A172 (cell line): ENCODE measurements at regions not wholly inside any gene's neighbourhood (a gene's known extent, or its start where the extent isn't known, plus 50 kb on each side); places are given as distances from the start of the nearest gene placed in this dataset.

Experiments used
- DNase-seq: peaks from one replicate; pipeline ENCODE4 v3.0.0-alpha.2; 2015; ENCODE audit warnings: low spot score

DNA sequence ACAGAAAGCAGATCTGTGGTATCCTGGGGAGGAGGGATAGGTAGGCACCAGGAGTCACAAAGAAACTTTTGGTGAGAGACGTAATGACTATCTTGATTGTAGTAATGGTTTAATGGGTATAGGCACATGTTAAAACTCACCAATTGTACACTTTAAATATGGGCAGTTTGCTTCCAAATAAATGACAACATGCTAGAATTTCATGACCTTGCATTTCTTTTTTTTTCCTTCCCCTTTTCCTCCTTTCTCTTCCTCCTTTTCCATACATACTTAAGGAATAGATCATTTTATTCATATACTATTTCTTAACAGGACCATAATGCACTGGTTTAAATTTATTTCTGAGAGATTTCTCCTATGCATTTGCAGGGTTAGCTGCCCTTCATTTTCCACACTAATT lies 341.8 kb downstream of the TMEM182 start:
- no peak for DNase-seq

DNA sequence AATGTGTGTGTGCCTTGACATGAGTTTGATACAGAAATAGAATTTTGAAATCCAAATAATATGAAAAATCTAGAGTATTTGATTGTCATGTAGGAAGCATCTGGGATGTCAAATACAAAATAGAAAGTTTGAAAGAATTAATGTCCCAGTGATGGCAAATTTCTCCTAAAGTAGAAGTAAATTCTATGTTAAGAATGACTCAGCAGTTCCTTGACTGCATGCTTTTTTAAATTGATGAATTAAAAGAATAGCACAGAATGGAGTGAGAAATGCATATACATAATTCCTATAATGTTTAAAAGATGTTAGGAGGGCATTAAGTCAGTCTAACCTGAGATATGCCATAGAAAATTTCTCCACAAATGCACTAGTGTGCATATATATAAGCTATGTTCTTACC lies 357.5 kb downstream of the TMEM182 start:
- DNase-seq, result no peak

DNA sequence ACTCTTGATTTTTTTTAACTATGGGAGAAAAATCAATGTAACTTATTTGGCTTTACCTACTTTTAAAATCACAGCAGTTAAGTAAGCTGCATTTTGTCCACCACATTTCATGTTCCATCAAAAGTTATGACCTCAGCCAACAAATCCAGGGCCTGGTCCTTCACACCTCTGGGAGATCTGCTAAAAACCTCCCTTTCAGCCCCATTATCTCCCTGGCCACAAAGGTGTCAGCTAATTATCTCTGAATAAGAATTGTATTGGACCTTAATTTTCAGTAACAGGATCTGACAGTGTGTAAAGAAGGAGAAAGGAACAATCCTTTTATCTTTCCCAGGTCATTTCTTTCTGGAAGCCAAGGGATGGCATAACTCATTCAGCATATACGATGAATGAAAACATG lies 359.3 kb downstream of the TMEM182 start:
- no peak for DNase-seq

DNA sequence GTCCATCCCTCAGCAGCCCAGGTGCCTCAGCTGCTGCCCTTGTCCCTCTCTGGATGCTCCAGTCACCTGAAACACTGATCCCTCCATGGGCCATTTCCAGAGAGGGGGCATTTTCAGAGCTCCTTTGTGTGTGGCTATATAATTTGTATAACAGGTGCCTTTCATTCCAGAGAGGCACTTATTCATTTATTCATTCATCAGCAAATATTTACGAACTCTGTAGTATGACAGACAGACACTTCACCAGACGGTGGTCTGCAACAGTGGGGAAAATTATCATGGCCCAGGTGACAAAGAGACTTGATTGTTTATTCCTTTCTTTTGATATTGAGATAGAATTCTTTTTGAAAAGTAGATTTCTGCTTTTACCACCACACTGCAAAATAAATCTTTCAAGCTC lies 361.7 kb downstream of the TMEM182 start:
- no peak for DNase-seq

DNA sequence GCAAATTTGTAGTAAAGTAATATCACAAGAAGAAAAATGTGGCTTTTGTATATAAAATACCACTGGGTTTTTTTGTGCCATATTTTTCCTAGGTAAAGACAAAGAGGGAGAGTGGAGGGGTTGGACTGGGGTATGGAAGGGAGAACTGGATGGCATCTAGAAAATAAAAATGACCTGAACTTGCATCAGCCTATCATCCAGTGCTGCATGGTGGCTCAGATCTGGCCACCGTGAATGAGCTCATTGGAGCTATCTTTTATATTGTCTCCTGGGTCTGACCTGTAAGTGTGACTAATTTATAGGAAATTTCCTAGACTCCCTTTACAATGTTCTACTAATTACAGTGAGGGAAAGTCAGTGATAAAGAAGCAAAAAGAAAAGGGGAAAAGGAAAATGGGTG lies 369.0 kb downstream of the TMEM182 start:
- DNase-seq, result no peak

DNA sequence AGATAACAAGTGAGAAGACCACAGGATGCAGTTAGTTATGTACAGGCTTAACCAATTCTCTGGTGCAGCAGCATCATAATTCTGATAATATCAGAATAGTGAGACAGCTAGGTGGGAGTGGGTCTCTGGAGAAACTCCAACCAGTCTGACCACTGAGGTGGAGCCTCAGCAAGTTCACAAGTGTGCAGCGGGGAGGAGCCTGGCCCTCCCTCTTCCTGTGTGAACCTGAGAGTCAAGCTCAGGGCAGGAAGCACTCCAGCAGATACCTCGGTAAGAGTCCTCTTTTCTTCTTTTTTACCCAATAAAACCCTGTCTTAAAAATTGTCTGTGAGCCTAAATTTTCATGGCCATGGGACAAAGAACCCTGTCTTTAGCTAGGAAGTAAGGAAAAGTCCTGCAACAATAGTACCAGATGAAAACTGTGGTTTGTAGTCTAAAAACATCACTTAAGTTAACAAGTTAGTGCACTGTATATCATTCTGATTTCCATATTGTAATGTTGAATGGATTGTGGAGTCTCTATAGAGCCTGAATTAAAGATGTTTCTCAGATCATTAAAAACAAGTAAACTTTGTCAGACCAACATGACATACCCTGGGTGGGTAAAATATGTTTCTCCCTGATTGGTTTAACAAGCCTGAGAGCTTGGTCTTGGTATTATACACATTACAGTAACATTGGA lies 370.8 kb downstream of the TMEM182 start:
- no peak for DNase-seq

DNA sequence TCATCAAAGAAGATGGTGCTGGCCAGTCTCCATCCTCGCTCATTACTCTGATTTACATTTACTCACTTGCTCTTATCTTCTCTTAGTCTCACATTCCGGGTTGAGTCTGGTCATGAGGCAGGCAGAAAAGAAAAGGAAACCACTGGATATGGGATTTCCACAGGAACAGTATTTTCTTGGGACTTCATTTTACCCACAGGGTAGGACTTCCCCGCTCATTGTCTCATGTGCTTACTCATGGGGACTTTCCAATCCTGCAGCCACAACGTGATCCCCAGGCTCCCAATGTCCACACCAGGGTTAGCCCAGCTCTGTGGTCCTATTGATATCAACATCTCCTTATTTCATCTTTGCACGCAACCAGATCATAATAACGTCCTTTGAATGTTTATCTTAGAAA lies 373.8 kb downstream of the TMEM182 start:
- no peak for DNase-seq

DNA sequence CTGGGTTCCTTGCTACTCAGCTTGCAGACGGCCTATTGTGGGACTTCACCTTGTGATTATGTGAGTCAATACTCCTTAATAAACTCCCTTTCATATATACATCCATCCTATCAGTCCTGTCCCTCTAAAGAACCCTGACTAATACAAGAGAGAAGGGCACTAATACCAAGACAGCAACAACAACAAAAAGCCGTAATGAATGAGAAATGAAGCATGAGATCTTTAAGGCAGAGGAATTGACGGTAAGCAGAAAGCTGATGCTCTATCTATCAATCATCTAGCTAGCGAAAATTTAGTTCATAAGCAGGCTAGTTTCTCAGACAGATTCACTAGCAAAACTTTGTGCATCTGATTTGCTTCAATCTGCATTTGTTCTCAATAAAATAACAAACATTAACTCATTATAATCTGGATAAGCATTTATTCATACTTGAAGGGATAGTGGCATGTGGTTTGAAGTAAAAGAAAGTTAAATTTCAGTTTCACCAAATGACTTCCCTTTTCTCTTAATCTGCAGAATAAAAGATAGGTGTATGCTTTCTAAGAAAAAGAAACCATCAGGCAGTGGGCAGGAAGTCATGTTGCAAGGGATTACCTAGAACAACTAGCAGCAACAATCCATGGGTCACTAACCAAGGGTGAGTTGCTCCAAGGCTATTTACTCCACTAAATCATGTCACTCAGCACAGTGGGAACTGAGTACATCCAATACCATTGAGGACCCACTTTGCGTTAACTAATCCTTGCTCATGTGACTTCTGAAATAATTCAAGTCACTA lies 376.5 kb downstream of the TMEM182 start:
- no peak for DNase-seq

DNA sequence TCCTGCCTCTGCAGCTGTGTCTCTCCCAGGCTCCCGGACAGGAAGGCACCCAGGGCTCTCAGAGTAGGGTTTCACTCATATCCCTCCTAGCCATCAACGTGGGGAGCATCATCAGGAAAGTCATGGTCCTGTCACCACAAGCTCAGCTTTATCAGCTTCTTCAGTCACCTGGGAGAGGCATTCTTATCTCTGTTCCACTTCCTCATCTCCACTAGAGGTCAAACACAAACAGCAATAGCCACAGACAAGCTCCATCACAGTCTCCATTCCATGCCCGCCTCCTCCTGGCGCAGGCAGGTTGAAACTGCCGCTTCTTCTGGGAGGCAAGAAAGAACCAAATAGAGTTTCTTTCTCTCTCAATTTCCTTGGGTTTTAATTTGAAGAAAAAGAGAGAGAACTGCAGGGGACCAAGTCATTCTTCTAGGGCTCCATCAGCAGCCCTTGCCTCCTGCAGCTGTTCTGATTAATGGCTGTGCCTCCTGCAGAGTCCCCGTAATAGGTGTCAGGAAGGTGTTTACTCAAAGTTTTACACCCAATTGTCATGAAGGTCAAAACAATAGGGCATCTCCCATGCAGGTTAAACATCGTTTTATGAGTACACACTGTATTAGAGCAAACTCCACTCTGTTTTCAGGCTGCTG lies 377.9 kb downstream of the TMEM182 start:
- no peak for DNase-seq

DNA sequence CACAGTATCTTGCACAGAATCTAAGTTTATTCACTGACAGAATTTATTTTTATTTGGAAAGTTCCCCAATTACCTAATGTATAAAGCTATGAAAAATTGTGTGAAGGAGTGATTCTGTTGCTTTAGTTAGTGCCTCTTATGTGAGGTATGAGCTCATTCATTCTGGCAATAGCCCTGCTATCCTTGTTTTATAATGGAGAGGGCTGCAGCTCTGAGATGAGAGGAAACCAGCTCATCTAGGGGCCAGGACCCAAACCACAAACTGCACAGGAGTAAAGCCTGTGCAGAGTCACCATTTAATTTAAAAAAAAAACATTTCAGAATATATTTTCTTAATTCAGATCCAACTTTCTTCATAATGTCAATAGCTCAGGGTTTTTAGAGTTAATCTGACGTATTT lies 383.0 kb downstream of the TMEM182 start:
- no peak for DNase-seq

DNA sequence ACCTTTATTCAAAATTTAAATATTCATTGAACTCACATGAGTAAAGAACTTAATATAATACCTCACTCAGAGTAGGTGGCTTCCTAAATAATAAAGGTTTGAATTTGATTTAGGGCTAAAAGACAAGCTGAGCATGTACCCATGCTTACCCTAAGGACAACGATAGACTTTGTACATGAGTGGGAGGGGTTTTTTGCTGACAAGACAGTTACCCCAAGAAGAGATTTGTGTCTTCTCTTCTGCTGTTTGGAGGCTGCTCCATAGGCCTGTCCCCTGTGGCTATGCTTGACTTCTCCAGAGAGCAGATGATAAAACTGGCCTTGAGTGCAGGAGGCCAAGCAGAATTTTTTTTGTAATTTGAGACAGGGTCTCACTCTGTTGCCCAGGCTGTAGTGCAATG lies 383.9 kb downstream of the TMEM182 start:
- DNase-seq, result no peak

DNA sequence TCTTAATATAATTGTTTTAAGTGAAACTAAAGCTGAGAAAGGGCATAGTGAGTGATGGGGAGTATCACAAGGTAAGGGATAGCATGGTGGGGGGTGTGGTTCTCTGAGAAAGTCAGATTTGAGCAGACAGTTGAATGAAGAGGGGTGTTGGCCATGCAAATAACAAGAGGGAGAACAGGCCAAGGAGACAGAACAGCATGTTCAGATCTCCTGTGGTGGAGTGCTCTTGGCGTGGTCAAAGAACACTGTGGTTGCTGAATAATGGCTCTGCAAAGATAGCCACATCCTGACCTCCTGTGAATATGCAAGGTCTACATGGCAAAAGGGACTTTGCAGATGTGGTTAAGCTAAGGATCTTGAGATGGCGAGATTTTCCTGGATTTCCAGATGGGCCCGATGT lies 389.2 kb downstream of the TMEM182 start:
- no peak for DNase-seq

DNA sequence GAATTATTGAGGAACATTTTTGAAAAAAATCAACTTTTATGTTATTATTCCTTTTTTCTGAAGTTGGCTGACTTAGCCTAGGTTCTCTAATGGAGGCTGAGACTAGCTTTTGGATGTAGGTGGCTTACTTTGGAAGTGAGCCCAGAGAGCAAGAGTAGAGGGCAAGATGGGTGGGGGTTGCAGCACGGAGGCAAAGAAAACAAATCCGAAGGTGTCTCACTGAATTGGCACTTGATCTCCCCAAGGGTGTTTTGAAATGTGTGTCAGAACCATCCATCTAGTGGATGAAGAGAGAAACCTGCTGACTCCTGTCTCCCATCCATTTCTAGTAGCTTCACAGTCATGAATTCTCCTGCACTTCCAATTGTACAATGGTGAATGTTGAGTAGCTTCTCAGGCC lies 390.7 kb downstream of the TMEM182 start:
- no peak for DNase-seq

DNA sequence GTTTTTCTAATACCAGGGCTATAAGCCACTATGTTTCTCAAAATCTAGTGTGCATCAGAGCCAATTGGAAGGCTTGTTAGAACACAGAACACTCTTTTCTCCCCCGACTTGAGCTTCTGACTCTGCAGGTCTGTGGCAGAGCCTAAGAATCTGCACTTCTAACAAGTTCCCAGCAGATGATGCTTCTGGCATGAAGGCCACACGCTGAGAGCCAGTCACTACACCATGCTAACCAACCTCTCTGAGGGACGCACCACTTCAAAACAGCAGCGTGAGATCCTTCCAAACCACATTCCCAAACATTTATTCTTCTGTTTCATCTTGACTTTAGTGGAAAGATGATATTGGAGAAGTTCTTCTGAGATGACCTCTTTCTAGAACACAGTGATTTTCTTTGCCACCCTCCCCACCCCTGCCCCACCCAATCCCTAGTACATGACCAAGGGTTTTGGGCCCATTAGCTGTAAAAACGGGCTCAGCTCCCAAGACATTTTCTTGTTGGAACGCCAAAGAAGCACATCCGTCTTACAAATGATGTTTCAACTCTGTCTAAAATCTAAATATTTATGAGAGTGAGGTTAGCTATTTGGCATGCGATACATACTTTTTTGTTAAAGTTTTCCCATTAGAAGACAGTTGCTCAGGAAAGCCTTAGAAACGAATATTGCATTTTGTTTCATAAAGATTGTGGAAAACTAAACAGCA lies 391.9 kb downstream of the TMEM182 start:
- no peak for DNase-seq

DNA sequence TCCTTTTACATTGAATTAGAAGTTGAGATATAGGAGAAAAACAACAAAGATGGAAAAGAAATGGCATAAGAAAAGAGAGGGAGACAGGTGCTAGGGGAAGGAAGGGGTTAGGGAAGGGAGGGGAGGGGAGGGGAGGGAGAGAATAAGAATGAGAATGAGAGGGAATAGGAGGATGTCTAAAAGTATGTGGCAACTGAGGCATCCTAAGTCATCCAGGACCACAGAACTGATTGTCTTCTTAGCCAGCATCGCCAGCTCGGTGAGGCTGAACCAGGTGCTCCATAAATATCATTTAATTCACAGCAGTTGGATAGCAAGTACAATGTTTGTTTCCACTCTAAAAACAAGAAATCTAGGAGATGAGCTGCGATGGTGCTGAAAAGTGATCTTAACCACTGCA lies 393.5 kb downstream of the TMEM182 start:
- DNase-seq, result no peak

DNA sequence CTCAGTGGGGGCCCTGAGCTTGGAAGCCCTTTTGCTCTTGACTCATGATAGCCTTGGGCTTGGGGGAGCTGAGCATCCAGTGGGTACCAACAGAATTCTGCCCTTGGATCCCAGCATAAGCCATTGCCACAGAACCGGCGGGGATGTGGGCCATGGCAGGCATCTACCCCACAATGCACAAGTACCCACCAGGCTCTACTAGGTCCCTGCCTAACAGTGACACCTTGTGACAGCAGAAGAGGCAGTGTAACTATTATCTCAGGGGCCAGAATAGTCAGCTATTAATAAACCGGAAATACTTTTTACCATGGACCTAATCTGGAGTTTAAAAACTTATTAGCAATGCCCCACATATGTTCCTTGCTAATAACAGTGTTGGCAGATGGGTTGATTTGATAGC lies 397.2 kb downstream of the TMEM182 start:
- DNase-seq, result no peak

DNA sequence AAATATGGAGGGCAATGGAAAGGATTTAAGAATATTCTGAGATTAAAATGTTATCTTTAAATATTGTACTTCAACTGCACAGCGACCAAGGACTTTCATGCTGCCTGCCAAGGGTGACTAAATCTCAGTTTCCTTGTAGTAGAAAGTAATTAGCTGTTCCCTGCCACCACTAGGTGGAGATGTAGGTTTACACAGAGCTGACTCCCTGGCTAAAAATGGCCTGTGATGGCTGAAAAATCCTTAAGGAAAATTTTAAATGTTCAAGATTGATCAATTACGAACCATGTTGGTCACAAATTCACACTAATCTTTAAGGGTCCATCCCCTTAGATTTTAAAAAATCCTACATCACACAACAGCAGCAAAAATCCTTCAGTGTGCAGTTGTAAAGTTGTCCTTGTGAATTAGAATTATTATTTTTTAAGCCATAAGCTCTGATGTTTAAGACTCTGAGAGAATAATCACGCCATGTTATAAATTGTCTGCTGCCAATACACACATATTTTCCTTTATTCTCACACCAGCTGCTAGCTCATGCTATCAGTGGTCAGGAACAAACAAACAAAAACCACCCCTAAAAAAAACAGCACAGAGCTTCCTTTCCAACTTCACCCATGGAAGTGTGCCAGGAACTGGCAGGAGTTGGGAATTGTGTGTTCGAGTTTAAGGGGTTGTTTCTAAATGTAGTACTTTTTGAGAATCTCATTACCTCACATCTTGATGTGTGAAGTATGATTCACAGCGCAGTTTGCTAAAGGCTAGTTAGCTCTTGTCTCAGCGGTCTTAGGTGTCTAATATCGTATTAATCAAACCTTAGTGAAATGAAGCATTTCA lies 399.8 kb downstream of the TMEM182 start:
- DNase-seq, result peak; percentile 28

DNA sequence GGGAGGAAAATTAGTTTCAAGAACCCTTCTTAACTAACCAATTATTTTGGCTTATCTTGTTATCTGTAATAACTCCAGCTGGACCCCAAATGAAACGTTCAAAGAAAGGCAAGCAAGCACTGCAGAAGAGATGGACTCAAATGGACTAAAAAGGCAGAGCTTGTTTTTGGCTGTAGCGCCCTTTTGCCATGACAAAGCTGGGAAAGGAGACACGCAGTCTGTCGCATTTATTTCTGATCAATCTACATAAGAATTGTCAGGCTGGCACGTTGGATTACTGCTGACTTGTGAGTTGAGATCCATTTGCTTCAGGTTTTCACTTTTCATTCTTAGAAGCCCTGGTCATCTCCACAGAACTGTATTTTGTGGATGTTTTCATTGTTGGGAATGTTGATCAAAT lies 402.9 kb downstream of the TMEM182 start:
- DNase-seq, result no peak

DNA sequence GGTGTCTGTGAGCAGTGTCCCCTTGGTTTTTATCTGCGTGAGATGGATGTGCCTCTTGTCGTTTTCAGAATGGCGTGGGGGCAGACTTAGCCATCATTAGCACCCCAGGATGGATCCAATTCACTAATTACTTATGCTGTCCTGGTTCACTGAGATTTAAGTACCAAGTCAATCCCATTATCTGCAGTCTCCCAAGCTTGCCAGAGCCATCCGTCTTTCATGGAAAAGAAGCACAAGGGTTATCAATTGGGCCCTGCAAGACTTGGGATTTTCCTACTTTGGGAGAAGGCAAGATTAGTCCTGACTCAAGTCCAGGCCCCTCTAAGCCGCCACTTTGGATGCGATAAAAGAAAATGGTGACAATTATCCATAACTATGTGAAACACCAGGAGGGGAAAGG lies 404.0 kb downstream of the TMEM182 start:
- DNase-seq, result no peak

DNA sequence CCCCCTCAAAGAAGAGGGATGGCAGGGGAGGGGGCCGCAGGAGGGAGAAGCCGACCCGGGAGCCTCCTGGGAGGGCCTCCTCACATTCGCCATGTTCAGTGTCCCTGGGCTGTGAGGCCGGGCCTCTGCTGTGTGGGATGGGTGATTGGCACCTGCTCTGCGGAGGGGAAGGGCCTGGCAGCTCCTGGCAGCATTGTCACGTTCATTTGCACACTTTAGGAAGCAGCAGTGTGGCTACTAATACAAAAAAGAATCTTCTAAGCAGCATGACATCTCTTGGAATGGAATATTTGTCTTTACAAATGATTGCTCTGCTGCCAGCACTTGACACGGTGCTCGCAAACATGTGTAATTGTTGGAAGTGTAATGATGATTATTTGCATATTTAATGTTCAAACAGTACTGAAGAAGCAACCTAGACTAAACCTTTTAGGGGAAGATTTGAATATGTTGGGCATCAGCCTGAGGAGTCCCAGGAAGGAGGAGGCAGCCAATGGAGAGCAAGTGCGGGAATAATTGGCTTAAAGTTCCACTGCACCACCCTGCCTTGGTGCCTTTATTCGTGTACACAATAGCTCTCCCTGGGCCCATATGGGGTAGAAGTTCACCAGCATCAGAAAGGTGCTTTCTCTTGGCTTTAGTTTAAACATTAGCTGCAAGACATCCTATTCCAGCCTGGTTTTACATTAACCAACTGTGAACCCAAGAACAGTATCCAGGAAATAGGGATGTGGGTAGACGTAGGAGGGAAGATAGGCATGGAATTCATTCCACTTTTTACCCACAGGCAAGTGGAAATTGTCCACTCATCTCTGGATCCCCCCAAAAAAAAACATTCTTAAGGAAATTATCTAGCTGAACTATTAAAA lies 404.9 kb downstream of the TMEM182 start:
- no peak for DNase-seq

DNA sequence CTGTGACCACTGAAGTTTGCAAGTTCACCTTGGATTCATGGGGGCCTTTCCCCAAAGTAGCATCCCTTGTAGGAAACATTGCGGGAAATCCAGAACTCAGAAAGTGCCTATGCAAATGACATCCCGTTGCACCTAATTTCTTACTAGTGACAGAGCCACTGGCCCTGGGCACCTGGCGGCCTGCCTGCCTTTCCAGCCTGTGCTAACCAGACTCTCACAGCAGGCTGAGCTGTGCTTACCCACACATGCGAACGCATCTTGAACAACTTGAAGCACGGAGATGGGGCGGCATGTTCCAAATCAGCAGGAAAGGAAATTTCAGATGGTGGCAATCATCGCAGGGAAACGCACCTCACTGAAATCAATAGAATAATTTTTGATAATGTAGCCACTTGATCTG lies 405.8 kb downstream of the TMEM182 start:
- no peak for DNase-seq
